ENCODE measurements at regions not wholly inside any gene's neighbourhood (a gene's known extent, or its start where the extent isn't known, plus 50 kb on each side); places are given as distances from the start of the nearest gene placed in this dataset.

- Histone ChIP-seq H3K9me3 (replicated peaks) (no peaks in the 10 kb centered on the region), H3K36me3 (no peaks in the 10 kb centered on the region), H3K27me3 (ENCODE audit: low read depth) (peaks cover 3% of the 10 kb centered on the region), H3K27ac (replicated peaks) (no peak overlapping the region), H3K4me3 (no peak overlapping the region), H3K4me1 (no peaks in the 10 kb centered on the region)
- no peak for TF ChIP-seq CTCF (IDR thresholded peaks at IDR 0.05; ENCODE audit: borderline replicate concordance)
- intact Hi-C loops (cut with micrococcal nuclease): no loop called here
- DNase-seq: no peak
Measured at GRCh38 chr9:83154821-83155220, 91.9 kb upstream of the RASEF start.

- H3K4me3 ChIP-seq: no peak overlapping the region
- H3K27me3 ChIP-seq (ENCODE audit: low read depth): peaks cover 9% of the 10 kb centered on the region
- H3K9me3 ChIP-seq (replicated peaks): no peaks in the 10 kb centered on the region
- DNase-seq: no peak
- intact Hi-C loops (cut with micrococcal nuclease): no loop called here
- H3K4me1 ChIP-seq: no peaks in the 10 kb centered on the region
- H3K36me3 ChIP-seq: no peaks in the 10 kb centered on the region
- no peak for TF ChIP-seq CTCF (IDR thresholded peaks at IDR 0.05; ENCODE audit: borderline replicate concordance)
- H3K27ac ChIP-seq (replicated peaks): no peak overlapping the region
Measured at GRCh38 chr9:83154087-83154736, 91.3 kb upstream of the RASEF start.

- TF ChIP-seq CTCF (IDR thresholded peaks at IDR 0.05; ENCODE audit: borderline replicate concordance): no peak
- Histone ChIP-seq H3K9me3 (replicated peaks) (peaks cover 5% of the 10 kb centered on the region), H3K27ac (replicated peaks) (no peak overlapping the region), H3K27me3 (ENCODE audit: low read depth) (peaks cover 14% of the 10 kb centered on the region), H3K36me3 (no peaks in the 10 kb centered on the region), H3K4me1 (no peaks in the 10 kb centered on the region), H3K4me3 (no peak overlapping the region)
- intact Hi-C loops (cut with micrococcal nuclease): no loop called here
- no peak for DNase-seq
Measured at GRCh38 chr9:83153030-83153429, 90.1 kb upstream of the RASEF start.

GRCh38 chr9:83151627-83152137 lies 88.7 kb upstream of the RASEF start:
- no peak for TF ChIP-seq CTCF (IDR thresholded peaks at IDR 0.05; ENCODE audit: borderline replicate concordance)
- H3K27ac ChIP-seq (replicated peaks): no peak overlapping the region
- no peaks in the 10 kb centered on the region for H3K36me3 ChIP-seq
- H3K4me1 ChIP-seq: no peaks in the 10 kb centered on the region
- H3K9me3 ChIP-seq (replicated peaks): peaks cover 15% of the 10 kb centered on the region
- H3K27me3 ChIP-seq (ENCODE audit: low read depth): peaks cover 14% of the 10 kb centered on the region
- no peak overlapping the region for H3K4me3 ChIP-seq
- no peak for DNase-seq
- intact Hi-C loops (cut with micrococcal nuclease): no loop called here

- Histone ChIP-seq H3K9me3 (replicated peaks) (peaks cover 15% of the 10 kb centered on the region), H3K36me3 (no peaks in the 10 kb centered on the region), H3K27me3 (ENCODE audit: low read depth) (peaks cover 14% of the 10 kb centered on the region), H3K27ac (replicated peaks) (no peak overlapping the region), H3K4me3 (no peak overlapping the region), H3K4me1 (no peaks in the 10 kb centered on the region)
- intact Hi-C loops (cut with micrococcal nuclease): no loop called here
- TF ChIP-seq CTCF (IDR thresholded peaks at IDR 0.05; ENCODE audit: borderline replicate concordance): no peak
- no peak for DNase-seq
Measured at GRCh38 chr9:83147315-83148149, 84.6 kb upstream of the RASEF start.

Data from left ventricle myocardium inferior (tissue), 1 donor.